Activated B cell treated with CpG ODN at 0.5 μM for 24 hours (primary cell): ENCODE measurements at regions not wholly inside any gene's neighbourhood (a gene's known extent, or its start where the extent isn't known, plus 50 kb on each side); places are given as distances from the start of the nearest gene placed in this dataset.

ENCODE experiments used
- ATAC-seq: fragments of 200-7000 bp; cut with Tn5 transposase; one replicate; pipeline ENCODE4 v1.10.0; 2021; ENCODE audit warnings: low read depth, mild to moderate bottlenecking, moderate library complexity
- CTCF ChIA-PET: fragments of 350-600 bp; sonication (Branson Sonifier 250); formaldehyde crosslinking; loops from one replicate; lab custom pipeline; 2021; ENCODE audit warnings: antibody characterized with exemption; lab: Charles Lee
- POLR2A ChIA-PET: fragments of 350-600 bp; sonication (Branson Sonifier 250); formaldehyde crosslinking; loops from one replicate; lab custom pipeline; 2021; ENCODE audit warnings: antibody characterized with exemption; lab: Charles Lee
- DNase-seq: peaks from one replicate; pipeline ENCODE4 v3.0.0; 2022
- H3K27ac Mint-ChIP-seq: one replicate; pipeline ENCODE4 v1.8.0; 2020; ENCODE audit warnings: mixed read lengths
- H3K27me3 Mint-ChIP-seq: one replicate; pipeline ENCODE4 v1.8.0; 2021; ENCODE audit warnings: mixed read lengths
- H3K36me3 Mint-ChIP-seq: one replicate; pipeline ENCODE4 v1.8.0; 2021; ENCODE audit warnings: low read depth, mixed read lengths
- H3K4me1 Mint-ChIP-seq: one replicate; pipeline ENCODE4 v1.8.0; 2021; ENCODE audit warnings: mixed read lengths
- H3K4me3 Mint-ChIP-seq: one replicate; pipeline ENCODE4 v1.8.0; 2020; ENCODE audit warnings: mild to moderate bottlenecking, mixed read lengths
- H3K9me3 Mint-ChIP-seq: one replicate; pipeline ENCODE4 v1.8.0; 2020; ENCODE audit warnings: mixed read lengths
- CTCF ChIP-seq: fragments of 200-600 bp; IDR thresholded peaks from one replicate; pipeline ENCODE4 v1.8.0; 2022; ENCODE audit warnings: antibody characterized with exemption, mild to moderate bottlenecking
- intact Hi-C: fragments of 100-400 bp; cut with micrococcal nuclease; formaldehyde crosslinking; loops from one replicate; pipeline ENCODE4 v1.15.1; 2024

- no peak for ATAC-seq
- ChIA-PET POLR2A (no interaction called here), CTCF (no interaction called here)
- intact Hi-C loops, result no loop called here
- Mint-ChIP-seq H3K36me3 (no peaks in the 10 kb centered on the region), H3K4me3 (no peak overlapping the region), H3K27ac (no peak overlapping the region), H3K27me3 (no peaks in the 10 kb centered on the region), H3K9me3 (peaks cover 7% of the 10 kb centered on the region), H3K4me1 (no peaks in the 10 kb centered on the region)
- no peak for DNase-seq
- no peak for TF ChIP-seq CTCF
Measured at GRCh38 chr1:243996223-243996622, 54.9 kb upstream of the ZBTB18 start.

- ChIA-PET POLR2A (no interaction called here), CTCF (no interaction called here)
- Mint-ChIP-seq H3K36me3 (no peaks in the 10 kb centered on the region), H3K27ac (no peak overlapping the region), H3K9me3 (peaks cover 17% of the 10 kb centered on the region), H3K4me3 (no peak overlapping the region), H3K27me3 (peaks cover 3% of the 10 kb centered on the region), H3K4me1 (peaks cover 3% of the 10 kb centered on the region)
- intact Hi-C loops, result no loop called here
- TF ChIP-seq CTCF, result no peak
- no peak for ATAC-seq
- DNase-seq, result no peak
Measured at GRCh38 chr1:243991650-243992049, 59.4 kb upstream of the ZBTB18 start.

- H3K27ac Mint-ChIP-seq, result no peak overlapping the region
- TF ChIP-seq CTCF, result no peak
- DNase-seq (no peak), ATAC-seq (no peak)
- ChIA-PET POLR2A (no interaction called here), CTCF (no interaction called here)
- peaks cover 3% of the 10 kb centered on the region for H3K4me1 Mint-ChIP-seq
- peaks cover 7% of the 10 kb centered on the region for H3K9me3 Mint-ChIP-seq
- no peaks in the 10 kb centered on the region for H3K36me3 Mint-ChIP-seq
- H3K27me3 Mint-ChIP-seq, result peaks cover 4% of the 10 kb centered on the region
- no peak overlapping the region for H3K4me3 Mint-ChIP-seq
- intact Hi-C loops, result no loop called here
Measured at GRCh38 chr1:243984788-243985187, 66.3 kb upstream of the ZBTB18 start.

DNA sequence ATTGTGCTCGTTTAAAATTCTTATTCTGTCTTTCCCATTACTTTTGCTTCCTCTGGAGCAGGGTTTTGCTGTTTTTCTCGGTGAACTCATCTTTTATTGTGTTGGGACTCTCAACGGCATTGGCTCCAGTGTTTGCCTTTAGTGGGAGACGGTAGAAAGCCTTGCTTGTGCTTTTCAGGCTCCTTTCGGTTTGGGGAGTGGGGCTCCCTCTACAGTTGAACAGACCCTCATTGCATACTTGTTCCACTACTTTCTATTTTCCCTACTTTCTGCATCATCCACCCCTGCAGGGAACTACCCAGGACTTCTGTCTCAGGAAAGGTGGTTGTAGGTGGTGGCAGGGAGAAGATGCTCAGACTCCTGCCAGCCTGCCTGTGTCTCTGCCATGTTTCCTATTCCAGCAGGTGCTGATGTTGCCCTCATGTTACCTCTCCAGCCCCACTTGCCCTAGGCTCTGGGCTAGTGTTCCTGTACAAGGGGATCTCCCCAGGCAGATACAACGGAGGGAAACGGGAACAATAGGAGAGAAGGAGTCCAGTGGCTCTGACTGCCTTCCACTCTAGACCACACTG lies 68.5 kb upstream of the ZBTB18 start:
- no peaks in the 10 kb centered on the region for H3K4me1 Mint-ChIP-seq
- peaks cover 5% of the 10 kb centered on the region for H3K9me3 Mint-ChIP-seq
- ATAC-seq (no peak), DNase-seq (no peak)
- POLR2A ChIA-PET, result no interaction called here
- CTCF ChIA-PET, result no interaction called here
- TF ChIP-seq CTCF, result no peak
- intact Hi-C loops, result no loop called here
- no peak overlapping the region for H3K27ac Mint-ChIP-seq
- H3K27me3 Mint-ChIP-seq, result peaks cover 6% of the 10 kb centered on the region
- H3K36me3 Mint-ChIP-seq, result no peaks in the 10 kb centered on the region
- H3K4me3 Mint-ChIP-seq, result no peak overlapping the region

DNA sequence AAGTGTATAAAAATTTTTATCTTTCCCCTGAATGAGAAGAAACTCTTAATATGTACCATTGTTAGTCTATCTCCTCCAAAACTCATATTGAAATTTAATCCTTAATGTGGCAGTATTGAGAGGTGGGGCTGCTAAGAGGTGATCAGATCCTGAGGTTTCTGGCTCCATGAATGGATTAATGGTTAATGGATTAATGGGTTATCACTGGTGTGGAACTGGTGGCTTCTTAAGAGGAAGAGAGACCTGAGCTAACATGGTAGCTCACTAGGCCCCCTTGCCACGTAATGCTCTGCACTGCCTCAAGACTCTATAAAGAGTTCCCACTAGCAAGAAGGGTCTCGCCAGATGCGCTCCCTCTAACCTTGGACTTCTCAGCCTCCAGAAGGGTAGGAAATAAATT lies 70.6 kb upstream of the ZBTB18 start:
- H3K9me3 Mint-ChIP-seq, result no peaks in the 10 kb centered on the region
- no peak for TF ChIP-seq CTCF
- DNase-seq, result no peak
- H3K4me1 Mint-ChIP-seq, result no peaks in the 10 kb centered on the region
- H3K27ac Mint-ChIP-seq, result no peak overlapping the region
- intact Hi-C loops, result no loop called here
- ChIA-PET CTCF (no interaction called here), POLR2A (no interaction called here)
- H3K4me3 Mint-ChIP-seq, result no peak overlapping the region
- no peak for ATAC-seq
- H3K27me3 Mint-ChIP-seq, result peaks cover 4% of the 10 kb centered on the region
- no peaks in the 10 kb centered on the region for H3K36me3 Mint-ChIP-seq
